OCI-LY7 (cell line): ENCODE measurements at regions not wholly inside any gene's neighbourhood (a gene's known extent, or its start where the extent isn't known, plus 50 kb on each side); places are given as distances from the start of the nearest gene placed in this dataset.

ENCODE experiments used
- BruUV-seq: library from RNA; stranded (reverse); fragments of 400-500 nt; replicated peaks from 2 replicates; lab custom pipeline; 2021; lab: Mats Ljungman, UMichigan
- CTCF ChIA-PET: fragments of 300-600 bp; sonication (Branson Sonifier 250); formaldehyde crosslinking; loops from one replicate; lab custom pipeline; 2022; ENCODE audit warnings: antibody characterized with exemption; ENCODE audit not compliant: unreplicated experiment; lab: Charles Lee
- POLR2A ChIA-PET: fragments of 300-600 bp; sonication (Branson Sonifier 250); formaldehyde crosslinking; loops from one replicate; lab custom pipeline; 2022; ENCODE audit warnings: antibody characterized with exemption; lab: Charles Lee
- DNase-seq: peaks from one replicate; pipeline ENCODE4 v3.0.0-alpha.2; 2015; ENCODE audit warnings: low spot score
- H2AFZ ChIP-seq: fragments of 200-600 bp; sonication (generic), shearing (Covaris generic); 2 replicates; pipeline ENCODE4 v1.6.1; 2014; ENCODE audit warnings: mild to moderate bottlenecking, antibody characterized with exemption, low read length, moderate library complexity
- H3K27ac ChIP-seq: fragments of 200-600 bp; sonication (generic); 2 replicates; pipeline ENCODE4 v1.5.1; 2014; ENCODE audit warnings: mixed run types, low read depth, mild to moderate bottlenecking, moderate library complexity, low read length, inconsistent platforms; ENCODE audit not compliant: poor library complexity, severe bottlenecking
- H3K36me3 ChIP-seq: fragments of 200-600 bp; sonication (generic); 2 replicates; pipeline ENCODE4 v1.6.1; 2014; ENCODE audit warnings: mild to moderate bottlenecking, antibody characterized with exemption, low read length, moderate library complexity, mixed read lengths; ENCODE audit not compliant: insufficient read depth
- H3K4me1 ChIP-seq: fragments of 200-600 bp; sonication (generic); 2 replicates; pipeline ENCODE4 v1.5.1; 2014; ENCODE audit warnings: mild to moderate bottlenecking, low read length; ENCODE audit not compliant: insufficient read depth, poor library complexity, severe bottlenecking
- H3K4me2 ChIP-seq: fragments of 200-600 bp; sonication (generic); 2 replicates; pipeline ENCODE4 v1.6.1; 2014; ENCODE audit warnings: mild to moderate bottlenecking, low read length
- H3K4me3 ChIP-seq: fragments of 200-600 bp; sonication (generic); 2 replicates; pipeline ENCODE4 v1.5.1; 2014; ENCODE audit warnings: mild to moderate bottlenecking, low read depth, low read length; ENCODE audit not compliant: poor library complexity, severe bottlenecking
- H3K79me2 ChIP-seq: fragments of 200-600 bp; sonication (generic); 2 replicates; pipeline ENCODE4 v1.6.1; 2016; ENCODE audit warnings: low read depth, mild to moderate bottlenecking, low read length, moderate library complexity, mixed read lengths; ENCODE audit not compliant: insufficient read depth
- H3K9me2 ChIP-seq: fragments of 200-600 bp; sonication (generic); 2 replicates; pipeline ENCODE4 v1.6.1; 2016; ENCODE audit warnings: mild to moderate bottlenecking, low read length, mixed read lengths; ENCODE audit not compliant: insufficient read depth
- H3K9me3 ChIP-seq: fragments of 200-600 bp; sonication (generic); 2 replicates; pipeline ENCODE4 v1.6.1; 2014; ENCODE audit warnings: mild to moderate bottlenecking, mixed run types, low read length, mixed read lengths
- H4K20me1 ChIP-seq: fragments of 200-600 bp; sonication (generic); 2 replicates; pipeline ENCODE4 v1.6.1; 2014; ENCODE audit warnings: mild to moderate bottlenecking, antibody characterized with exemption, low read length, moderate library complexity, mixed read lengths; ENCODE audit not compliant: insufficient read depth
- EZH2phosphoT487 ChIP-seq: fragments of 200-600 bp; sonication (generic); IDR thresholded peaks from 2 replicates; pipeline ENCODE4 v1.6.1; 2018; ENCODE audit warnings: low read depth, borderline replicate concordance, mild to moderate bottlenecking, mixed run types, antibody characterized with exemption, low read length, moderate library complexity, mixed read lengths
- intact Hi-C: fragments of 100-400 bp; cut with micrococcal nuclease; formaldehyde crosslinking; loops from one replicate; pipeline ENCODE4 v1.10.0; 2022; ENCODE audit not compliant: unreplicated experiment
- TF ChIP-seq, protein P1 (sequence below): fragments of 200-600 bp; sonication (generic); conservative IDR thresholded peaks from 2 replicates; pipeline ENCODE4 v1.5.1; 2014; ENCODE audit warnings: mild to moderate bottlenecking, antibody characterized with exemption, low read length, moderate library complexity, mixed read lengths

DNA sequence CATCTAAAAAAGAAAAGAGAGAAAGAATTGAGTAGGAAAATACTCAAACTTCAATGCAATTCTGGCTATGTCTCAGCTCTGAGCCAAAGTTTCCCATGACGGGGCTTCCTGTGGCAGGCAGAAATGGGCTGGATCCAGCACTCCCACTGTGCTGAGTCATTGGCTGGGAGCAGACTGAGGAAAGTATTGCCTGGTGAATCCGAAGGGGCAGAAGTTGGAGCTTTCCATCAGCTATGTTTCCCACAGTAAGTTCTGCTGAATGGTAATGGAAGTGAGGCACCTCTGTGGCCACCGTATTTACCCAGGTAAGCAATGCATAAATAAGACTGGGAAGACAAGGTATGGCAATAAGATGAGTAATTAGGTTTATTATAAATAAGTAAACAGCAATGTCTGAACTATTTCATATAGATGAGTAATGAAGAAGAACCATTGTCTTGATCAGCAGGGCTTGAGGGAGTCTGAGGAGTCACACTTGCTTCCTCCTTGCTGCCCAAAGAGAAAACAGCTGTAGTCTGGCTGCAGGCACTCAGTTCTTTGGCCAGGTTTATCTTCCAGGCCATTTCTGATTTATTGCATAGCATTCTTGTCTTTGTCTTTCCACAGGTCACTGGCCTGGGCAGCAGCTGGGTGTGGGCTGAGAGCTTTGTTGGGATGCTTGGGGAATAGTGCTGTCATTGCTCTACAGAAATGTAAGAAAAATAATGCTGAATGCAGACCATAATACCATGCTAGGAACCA, 255.3 kb downstream of the DNAJB9 start:
- Histone ChIP-seq H4K20me1 (no peaks in the 10 kb centered on the region), H3K27ac (no peak overlapping the region), H3K79me2 (no peaks in the 10 kb centered on the region), H3K9me3 (no peaks in the 10 kb centered on the region), H2AFZ (no peak overlapping the region), H3K4me3 (no peak overlapping the region), H3K4me1 (no peaks in the 10 kb centered on the region), H3K36me3 (no peaks in the 10 kb centered on the region), H3K9me2 (no peaks in the 10 kb centered on the region), H3K4me2 (no peak overlapping the region)
- ChIA-PET CTCF (no interaction called here), POLR2A (interaction anchor here (0.6 kb wide), 1 partner anchor 67 kb away, joined by 3 read pairs; no protein-coding TSS in a partner anchor)
- intact Hi-C loops: no loop called here
- no TSS peak for BruUV-seq
- TF ChIP-seq, protein P1, sequence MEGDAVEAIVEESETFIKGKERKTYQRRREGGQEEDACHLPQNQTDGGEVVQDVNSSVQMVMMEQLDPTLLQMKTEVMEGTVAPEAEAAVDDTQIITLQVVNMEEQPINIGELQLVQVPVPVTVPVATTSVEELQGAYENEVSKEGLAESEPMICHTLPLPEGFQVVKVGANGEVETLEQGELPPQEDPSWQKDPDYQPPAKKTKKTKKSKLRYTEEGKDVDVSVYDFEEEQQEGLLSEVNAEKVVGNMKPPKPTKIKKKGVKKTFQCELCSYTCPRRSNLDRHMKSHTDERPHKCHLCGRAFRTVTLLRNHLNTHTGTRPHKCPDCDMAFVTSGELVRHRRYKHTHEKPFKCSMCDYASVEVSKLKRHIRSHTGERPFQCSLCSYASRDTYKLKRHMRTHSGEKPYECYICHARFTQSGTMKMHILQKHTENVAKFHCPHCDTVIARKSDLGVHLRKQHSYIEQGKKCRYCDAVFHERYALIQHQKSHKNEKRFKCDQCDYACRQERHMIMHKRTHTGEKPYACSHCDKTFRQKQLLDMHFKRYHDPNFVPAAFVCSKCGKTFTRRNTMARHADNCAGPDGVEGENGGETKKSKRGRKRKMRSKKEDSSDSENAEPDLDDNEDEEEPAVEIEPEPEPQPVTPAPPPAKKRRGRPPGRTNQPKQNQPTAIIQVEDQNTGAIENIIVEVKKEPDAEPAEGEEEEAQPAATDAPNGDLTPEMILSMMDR: no peak
- no peak for TF ChIP-seq EZH2phosphoT487
- DNase-seq: no peak

DNA sequence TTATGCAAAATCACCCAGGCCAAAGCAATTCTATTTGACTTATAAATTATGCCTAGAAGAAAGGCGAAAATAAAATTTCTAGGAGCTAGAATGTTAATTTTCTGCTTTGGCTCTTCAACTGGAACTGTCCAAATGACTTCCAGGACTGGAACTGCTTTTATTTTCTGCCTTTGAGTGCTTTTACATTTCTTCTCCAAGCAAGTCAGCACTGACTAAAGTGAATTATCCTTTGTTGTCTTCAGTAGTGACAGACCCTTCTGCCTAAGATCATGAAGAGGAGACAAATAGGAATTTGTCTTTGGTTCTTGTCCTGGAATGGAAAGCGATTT, 255.9 kb downstream of the DNAJB9 start:
- no peak for DNase-seq
- Histone ChIP-seq H3K4me3 (no peak overlapping the region), H3K4me1 (no peaks in the 10 kb centered on the region), H3K36me3 (no peaks in the 10 kb centered on the region), H3K4me2 (no peak overlapping the region), H3K27ac (no peak overlapping the region), H3K9me2 (no peaks in the 10 kb centered on the region), H2AFZ (no peak overlapping the region), H3K79me2 (no peaks in the 10 kb centered on the region), H3K9me3 (no peaks in the 10 kb centered on the region), H4K20me1 (no peaks in the 10 kb centered on the region)
- POLR2A ChIA-PET: no interaction called here
- TF ChIP-seq EZH2phosphoT487: no peak
- TF ChIP-seq, protein P1: no peak
- CTCF ChIA-PET: no interaction called here
- intact Hi-C loops: no loop called here
- BruUV-seq: no TSS peak

DNA sequence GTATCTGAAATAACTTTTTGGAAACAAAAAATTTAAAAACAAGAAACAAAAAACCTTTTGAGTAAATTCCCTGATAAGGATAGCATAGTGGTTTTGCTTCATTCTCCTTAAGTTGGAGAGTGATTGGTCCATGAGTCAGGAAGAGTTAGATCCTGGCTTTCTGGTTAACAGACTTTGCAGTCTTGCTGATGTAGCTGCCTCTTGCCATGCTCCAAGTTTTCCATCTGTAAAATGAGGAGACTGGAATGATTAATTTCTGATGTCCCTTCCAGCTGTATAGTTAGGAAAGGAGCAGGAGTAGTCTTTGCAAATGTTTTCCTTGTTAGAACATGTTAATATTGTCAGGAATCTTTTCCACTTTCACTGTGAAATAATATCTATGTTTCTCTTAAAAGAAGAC, 266.6 kb downstream of the DNAJB9 start:
- Histone ChIP-seq H2AFZ (no peak overlapping the region), H3K4me2 (no peak overlapping the region), H3K79me2 (no peaks in the 10 kb centered on the region), H3K4me3 (no peak overlapping the region), H3K9me3 (no peaks in the 10 kb centered on the region), H3K9me2 (no peaks in the 10 kb centered on the region), H3K27ac (no peak overlapping the region), H4K20me1 (no peaks in the 10 kb centered on the region), H3K36me3 (no peaks in the 10 kb centered on the region), H3K4me1 (no peaks in the 10 kb centered on the region)
- no TSS peak for BruUV-seq
- CTCF ChIA-PET: no interaction called here
- intact Hi-C loops: no loop called here
- no peak for TF ChIP-seq EZH2phosphoT487
- TF ChIP-seq, protein P1: no peak
- POLR2A ChIA-PET: no interaction called here
- DNase-seq: no peak
